Stimulated activated naive B cell treated with anti-CD40 and anti-IgM and Interleukin-4, amounts not matched to agents 10 μg/mL and 1 μg/mL and 100 μg/mL, for 72 hours (primary cell): ENCODE measurements at regions not wholly inside any gene's neighbourhood (a gene's known extent, or its start where the extent isn't known, plus 50 kb on each side); places are given as distances from the start of the nearest gene placed in this dataset.
"Not testable (repeated sequence)": the region's sequence is repeated elsewhere in the genome, so short reads cannot be mapped to it uniquely, and the experiment has no call there.

Experiments
- ATAC-seq, 2 donors: fragments of 150-1000 bp; cut with Tn5 transposase; replicated peaks; 2 replicates each; pipeline ENCODE4 v1.10.0; 2021; ENCODE audit warnings: moderate library complexity in 1 of 2
- DNase-seq: peaks from one replicate; pipeline ENCODE4 v3.0.0; 2021
- H3K27ac Mint-ChIP-seq: one replicate; pipeline ENCODE4 v1.8.0; 2022; ENCODE audit warnings: mild to moderate bottlenecking, mixed read lengths
- H3K27me3 Mint-ChIP-seq, 2 donors: one replicate each; pipeline ENCODE4 v1.8.0; 2022; ENCODE audit warnings: mixed read lengths in 2 of 2
- H3K36me3 Mint-ChIP-seq, 2 donors: one replicate each; pipeline ENCODE4 v1.8.0; 2022; ENCODE audit warnings: mixed read lengths in 2 of 2, mild to moderate bottlenecking in 1 of 2
- H3K4me1 Mint-ChIP-seq, 2 donors: one replicate each; pipeline ENCODE4 v1.8.0; 2022; ENCODE audit warnings: mixed read lengths in 2 of 2, mild to moderate bottlenecking in 1 of 2
- H3K4me3 Mint-ChIP-seq, 2 donors: one replicate each; pipeline ENCODE4 v1.8.0; 2022; ENCODE audit warnings: mild to moderate bottlenecking in 2 of 2, mixed read lengths in 2 of 2, moderate library complexity in 1 of 2
- H3K9me3 Mint-ChIP-seq, 2 donors: one replicate each; pipeline ENCODE4 v1.8.0; 2022; ENCODE audit warnings: mixed read lengths in 2 of 2, mild to moderate bottlenecking in 1 of 2

DNA sequence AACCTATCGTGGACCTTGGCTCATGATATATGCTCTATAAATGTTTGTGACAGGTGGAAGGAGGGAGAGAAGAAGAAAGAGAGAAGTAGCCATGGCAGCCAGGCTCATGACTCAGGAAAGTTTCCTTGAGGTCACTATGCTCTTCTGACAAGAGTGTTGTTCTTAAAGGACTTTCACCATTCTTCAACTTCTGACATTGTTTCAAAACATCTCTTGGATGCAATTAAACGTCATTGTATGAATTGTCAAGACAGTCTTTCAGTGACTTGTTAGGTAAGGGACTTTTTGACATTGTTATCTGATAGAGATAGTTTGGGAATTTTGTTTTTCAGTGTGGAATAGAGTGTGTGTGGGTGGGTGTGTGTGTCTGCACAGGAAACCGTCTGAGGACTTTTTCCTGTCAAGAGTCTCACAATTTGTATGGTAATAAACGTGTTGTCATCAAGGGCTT, 617.0 kb downstream of the MID1IP1 start:
- ATAC-seq: no peak

DNA sequence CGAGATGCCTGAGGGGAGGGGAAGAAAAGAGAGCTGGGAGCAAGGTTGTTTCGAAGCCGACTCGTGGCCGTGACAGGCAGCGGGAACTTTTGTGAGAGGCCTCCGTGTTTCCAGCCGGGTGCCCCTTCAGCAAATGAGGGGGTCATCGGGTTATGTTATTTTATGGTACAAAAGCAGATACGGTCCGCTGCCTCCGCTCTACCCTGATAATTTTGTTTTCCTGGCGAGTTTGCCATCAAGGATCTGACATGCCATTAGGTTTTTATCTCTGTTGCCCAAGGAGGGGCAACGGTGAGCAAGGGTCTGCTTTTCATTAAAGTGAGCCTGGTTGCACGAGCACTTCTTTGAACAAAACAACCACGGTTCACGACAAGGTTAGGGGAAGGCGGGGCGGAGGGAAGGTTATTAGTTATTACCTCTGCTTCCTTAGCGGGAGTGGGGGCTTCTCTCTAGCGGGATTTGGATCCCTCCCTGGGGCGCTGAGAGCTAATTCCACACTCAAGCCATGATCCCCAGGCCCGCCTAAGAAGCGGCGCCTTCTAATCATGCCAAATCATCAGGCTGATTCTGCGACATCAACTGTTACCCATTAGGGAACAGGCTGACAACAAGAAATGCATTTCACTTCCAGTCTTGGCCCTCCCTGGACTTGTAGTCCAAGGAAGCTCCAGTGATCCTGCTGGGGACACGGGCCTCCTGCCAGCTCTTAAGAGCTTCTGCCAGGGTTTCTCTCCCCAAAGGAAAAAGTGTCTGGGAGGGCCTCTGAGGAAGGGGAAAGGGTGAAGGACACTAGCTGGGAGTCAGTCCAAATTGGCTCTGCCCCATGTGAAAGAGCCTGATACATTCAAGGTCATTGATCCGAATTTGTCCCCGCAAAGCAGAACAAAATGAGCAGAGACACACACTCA, 617.7 kb downstream of the MID1IP1 start:
- Mint-ChIP-seq H3K36me3 (peaks cover 3 to 5% of the 10 kb centered on the region in 2 donors), H3K9me3 (peaks cover 2 to 11% of the 10 kb centered on the region in 2 donors), H3K27me3 (peaks cover 0 to 4% of the 10 kb centered on the region in 2 donors), H3K4me3 (no peak overlapping the region), H3K4me1 (peaks cover 13 to 35% of the 10 kb centered on the region in 2 donors), H3K27ac (peak overlapping the region; percentile 56)
- no peak for ATAC-seq
- DNase-seq: no peak

More for the DNA sequence above, 617.0 kb downstream of the MID1IP1 start:
- H3K27me3 Mint-ChIP-seq: peaks cover 0 to 8% of the 10 kb centered on the region in 2 donors
- peaks cover 2 to 14% of the 10 kb centered on the region in 2 donors for H3K9me3 Mint-ChIP-seq
- H3K4me1 Mint-ChIP-seq: peaks cover 13 to 33% of the 10 kb centered on the region in 2 donors
- H3K4me3 Mint-ChIP-seq: no peak overlapping the region
- peaks cover 3 to 5% of the 10 kb centered on the region in 2 donors for H3K36me3 Mint-ChIP-seq
- no peak for DNase-seq
- H3K27ac Mint-ChIP-seq: peak overlapping the region; percentile 56

DNA sequence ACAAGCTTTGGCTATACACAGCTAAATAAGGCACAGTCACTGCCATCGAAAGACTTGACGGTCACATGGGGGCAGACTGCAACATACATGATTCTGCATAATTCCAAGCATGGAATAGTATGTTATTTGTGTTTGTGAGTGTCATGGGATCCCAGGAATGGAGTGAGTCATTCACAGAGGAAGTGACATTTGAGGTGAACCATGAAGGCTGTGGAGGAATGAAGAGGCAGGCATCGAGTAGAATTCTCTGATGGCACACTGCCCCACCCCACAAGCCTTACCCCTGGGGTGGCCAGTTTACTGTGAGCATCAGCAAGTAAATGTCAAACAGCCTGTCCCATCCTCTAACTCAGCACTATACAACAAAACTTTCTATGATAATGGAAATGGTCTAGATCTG, 619.7 kb downstream of the MID1IP1 start:
- Mint-ChIP-seq H3K27me3 (peaks cover 0 to 7% of the 10 kb centered on the region in 2 donors), H3K27ac (no peak overlapping the region), H3K4me3 (no peak overlapping the region), H3K36me3 (peaks cover 5% of the 10 kb centered on the region in 2 donors), H3K4me1 (peaks cover 15 to 40% of the 10 kb centered on the region in 2 donors), H3K9me3 (peaks cover 2 to 11% of the 10 kb centered on the region in 2 donors)
- ATAC-seq (no peak), DNase-seq (no peak)

DNA sequence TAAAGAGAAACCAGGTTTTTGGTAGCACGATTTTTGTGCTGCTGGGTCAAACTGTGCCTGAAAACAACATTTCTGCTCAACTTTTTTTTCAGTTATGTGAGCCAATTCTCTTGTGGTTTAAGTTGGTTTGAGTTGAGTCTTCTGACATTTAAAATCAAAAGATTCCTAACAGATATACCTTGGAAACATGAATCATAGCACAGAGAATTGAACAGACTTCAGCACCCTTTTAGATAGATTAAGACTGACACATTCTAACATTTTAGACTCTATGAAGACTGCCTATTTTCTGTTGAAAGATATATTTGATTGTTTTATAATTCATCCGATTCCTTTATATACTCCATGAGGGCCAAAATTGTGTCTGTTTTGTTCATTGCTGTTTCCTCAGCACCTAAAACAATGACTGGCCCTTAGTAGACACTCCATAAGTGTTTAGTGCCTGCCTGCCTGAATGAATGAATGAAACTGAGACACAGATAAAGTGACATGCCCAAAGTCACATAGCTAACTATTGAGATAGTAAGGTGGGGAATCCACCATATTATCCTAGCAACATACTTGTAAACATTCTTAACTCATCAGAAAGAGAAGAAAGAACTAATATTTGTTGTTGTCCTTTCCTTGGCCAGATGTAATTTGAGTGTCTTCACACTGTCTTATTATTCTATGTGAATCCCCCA, 624.0 kb downstream of the MID1IP1 start:
- H3K27me3 Mint-ChIP-seq: peaks cover 0 to 3% of the 10 kb centered on the region in 2 donors
- H3K36me3 Mint-ChIP-seq: peaks cover 0 to 1% of the 10 kb centered on the region in 2 donors
- no peak overlapping the region for H3K4me3 Mint-ChIP-seq
- DNase-seq (no peak), ATAC-seq (no peak)
- no peak overlapping the region for H3K27ac Mint-ChIP-seq
- peaks cover 9 to 26% of the 10 kb centered on the region in 2 donors for H3K4me1 Mint-ChIP-seq
- H3K9me3 Mint-ChIP-seq: peaks cover 0 to 3% of the 10 kb centered on the region in 2 donors

DNA sequence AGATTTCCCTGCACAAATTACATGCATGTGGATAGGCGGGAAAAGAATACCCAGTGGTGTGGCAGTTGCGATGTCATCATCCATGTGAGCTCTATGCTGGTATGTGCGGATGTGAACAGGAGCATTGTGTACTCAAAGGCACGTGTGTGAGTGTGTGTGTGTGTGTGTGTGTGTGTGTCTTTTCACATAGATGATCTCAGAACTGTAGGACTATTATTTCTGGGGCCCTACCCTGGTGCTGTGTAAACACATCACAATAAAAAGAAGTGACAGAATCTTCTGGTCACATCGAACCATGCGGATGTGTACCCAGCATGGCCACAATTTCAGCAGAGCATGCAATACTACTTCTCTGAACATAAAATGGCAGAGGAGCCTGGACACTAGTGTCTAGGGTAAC, 624.8 kb downstream of the MID1IP1 start:
- peaks cover 9 to 27% of the 10 kb centered on the region in 2 donors for H3K4me1 Mint-ChIP-seq
- DNase-seq (no peak), ATAC-seq (no peak)
- peaks cover 0 to 3% of the 10 kb centered on the region in 2 donors for H3K9me3 Mint-ChIP-seq
- H3K4me3 Mint-ChIP-seq: no peak overlapping the region
- peaks cover 0 to 3% of the 10 kb centered on the region in 2 donors for H3K27me3 Mint-ChIP-seq
- peaks cover 0 to 1% of the 10 kb centered on the region in 2 donors for H3K36me3 Mint-ChIP-seq
- H3K27ac Mint-ChIP-seq: no peak overlapping the region

DNA sequence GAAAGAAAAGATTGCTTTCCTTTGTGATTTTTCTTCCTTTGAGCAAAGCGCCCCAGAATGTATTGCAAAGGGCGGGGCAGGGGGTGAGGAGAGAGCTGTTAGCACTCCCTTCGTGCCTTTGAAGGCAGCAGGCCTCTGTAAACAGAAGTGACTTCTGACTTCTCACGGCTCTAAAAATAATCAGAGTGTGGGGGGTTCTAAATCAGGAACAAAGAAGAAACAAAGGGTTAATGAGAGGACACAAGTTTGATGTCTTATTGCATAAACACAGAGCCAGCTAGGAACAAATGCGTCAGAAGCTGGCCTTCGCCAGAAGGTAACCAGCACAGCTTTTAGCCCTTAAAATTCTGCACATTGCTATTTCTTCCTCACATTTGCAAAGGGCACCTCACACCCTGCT, 626.2 kb downstream of the MID1IP1 start:
- no peak overlapping the region for H3K4me3 Mint-ChIP-seq
- H3K9me3 Mint-ChIP-seq: peaks cover 0 to under 1% of the 10 kb centered on the region in 2 donors
- H3K36me3 Mint-ChIP-seq: peaks cover 0 to 1% of the 10 kb centered on the region in 2 donors
- H3K27ac Mint-ChIP-seq: no peak overlapping the region
- H3K27me3 Mint-ChIP-seq: peaks cover 0 to 7% of the 10 kb centered on the region in 2 donors
- ATAC-seq: no peak
- peaks cover 12 to 38% of the 10 kb centered on the region in 2 donors for H3K4me1 Mint-ChIP-seq
- no peak for DNase-seq

DNA sequence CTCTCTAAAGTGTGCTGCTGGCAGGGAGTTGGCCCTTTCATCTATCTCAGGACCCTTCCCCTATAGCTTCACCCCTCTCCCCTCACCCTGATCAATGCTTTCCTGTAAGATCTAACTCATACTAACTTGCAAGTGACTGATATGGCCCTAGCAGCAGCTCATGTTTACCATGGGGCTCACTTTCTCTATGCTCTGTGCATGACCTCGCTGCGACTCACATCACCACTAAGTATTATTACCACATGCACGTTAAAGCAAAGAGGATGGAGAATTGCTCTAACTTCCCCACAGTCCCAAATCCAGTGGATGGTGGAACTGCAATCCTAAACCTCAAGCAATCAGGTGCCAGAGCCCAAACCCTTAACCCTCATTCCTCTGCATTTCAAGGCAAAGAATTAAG, 626.6 kb downstream of the MID1IP1 start:
- DNase-seq (no peak), ATAC-seq (no peak)
- H3K27me3 Mint-ChIP-seq: peaks cover 0 to 7% of the 10 kb centered on the region in 2 donors
- H3K9me3 Mint-ChIP-seq: no peaks in the 10 kb centered on the region
- H3K27ac Mint-ChIP-seq: no peak overlapping the region
- H3K4me3 Mint-ChIP-seq: no peak overlapping the region
- H3K4me1 Mint-ChIP-seq: peaks cover 12 to 38% of the 10 kb centered on the region in 2 donors
- H3K36me3 Mint-ChIP-seq: peaks cover 0 to 1% of the 10 kb centered on the region in 2 donors

DNA sequence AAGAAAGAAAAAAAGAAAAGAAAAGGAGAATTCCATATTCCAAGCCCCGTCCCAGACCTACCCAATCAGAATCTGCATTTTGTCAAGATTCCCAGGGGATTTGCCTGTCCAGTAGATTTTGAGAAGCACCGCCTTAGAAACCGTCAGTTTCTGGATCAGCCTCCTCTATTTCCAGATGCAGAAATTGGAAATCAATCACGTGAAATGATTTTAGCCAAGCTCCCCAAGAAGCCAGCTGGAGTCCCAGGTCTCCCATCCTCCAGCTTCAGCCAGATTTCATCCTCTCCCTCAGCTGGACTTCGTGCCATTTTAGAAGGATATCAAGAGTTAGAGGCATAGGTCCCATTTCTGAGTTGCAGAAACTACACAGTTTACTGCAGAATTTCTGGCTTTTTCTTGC, 629.3 kb downstream of the MID1IP1 start:
- no peak overlapping the region for H3K27ac Mint-ChIP-seq
- ATAC-seq (no peak), DNase-seq (no peak)
- peaks cover 4 to 6% of the 10 kb centered on the region in 2 donors for H3K9me3 Mint-ChIP-seq
- peaks cover 6 to 7% of the 10 kb centered on the region in 2 donors for H3K36me3 Mint-ChIP-seq
- H3K4me3 Mint-ChIP-seq: no peak overlapping the region
- peaks cover 18 to 33% of the 10 kb centered on the region in 2 donors for H3K4me1 Mint-ChIP-seq
- peaks cover 0 to 7% of the 10 kb centered on the region in 2 donors for H3K27me3 Mint-ChIP-seq

DNA sequence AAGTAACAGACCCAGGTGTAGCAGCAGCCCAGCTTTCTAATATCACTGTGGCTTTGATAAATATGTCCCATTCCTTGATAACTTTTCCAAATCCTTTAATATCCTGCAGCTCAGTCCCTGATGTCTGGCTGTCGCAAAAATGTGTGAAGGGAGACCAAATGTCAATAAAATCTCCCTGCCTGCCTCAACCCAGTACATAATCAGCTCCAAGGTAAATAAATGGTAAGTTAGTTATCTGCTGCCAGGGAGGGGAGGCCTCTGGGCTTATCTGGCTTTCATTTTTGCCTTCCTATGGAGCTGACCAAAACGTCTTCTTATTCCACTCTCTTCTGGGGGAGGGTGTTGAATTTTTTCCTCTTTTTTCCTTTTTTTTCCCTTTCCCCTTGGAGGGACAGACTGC, 630.6 kb downstream of the MID1IP1 start:
- H3K4me1 Mint-ChIP-seq: peaks cover 23 to 41% of the 10 kb centered on the region in 2 donors
- H3K27me3 Mint-ChIP-seq: peaks cover 0 to 7% of the 10 kb centered on the region in 2 donors
- H3K9me3 Mint-ChIP-seq: peaks cover 6 to 7% of the 10 kb centered on the region in 2 donors
- ATAC-seq (no peak), DNase-seq (no peak)
- H3K27ac Mint-ChIP-seq: no peak overlapping the region
- H3K4me3 Mint-ChIP-seq: no peak overlapping the region
- peaks cover 6 to 9% of the 10 kb centered on the region in 2 donors for H3K36me3 Mint-ChIP-seq

DNA sequence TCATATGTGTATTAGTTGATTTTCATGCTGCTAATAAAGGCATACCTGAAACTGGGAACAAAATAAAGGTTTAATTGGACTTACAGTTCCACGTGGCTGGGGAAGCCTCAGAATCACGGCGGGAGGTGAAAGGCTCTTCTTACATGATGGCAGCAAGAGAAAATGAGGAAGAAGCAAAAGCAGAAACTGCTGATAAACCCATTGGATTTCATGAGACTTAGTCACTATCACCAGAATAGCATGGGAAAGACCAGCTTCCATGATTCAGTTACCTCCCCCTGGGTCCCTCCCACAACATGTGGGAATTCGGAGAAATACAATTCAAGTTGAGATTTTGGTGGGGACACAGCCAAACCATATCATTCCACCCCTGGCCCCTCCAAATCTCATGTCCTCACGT, 633.4 kb downstream of the MID1IP1 start:
- Mint-ChIP-seq H3K27ac (peak overlapping the region; percentile 74), H3K4me1 (peaks cover 22 to 42% of the 10 kb centered on the region in 2 donors)
- not testable (repeated sequence) for H3K36me3 Mint-ChIP-seq, H3K9me3 Mint-ChIP-seq, H3K4me3 Mint-ChIP-seq, ATAC-seq, DNase-seq, H3K27me3 Mint-ChIP-seq

DNA sequence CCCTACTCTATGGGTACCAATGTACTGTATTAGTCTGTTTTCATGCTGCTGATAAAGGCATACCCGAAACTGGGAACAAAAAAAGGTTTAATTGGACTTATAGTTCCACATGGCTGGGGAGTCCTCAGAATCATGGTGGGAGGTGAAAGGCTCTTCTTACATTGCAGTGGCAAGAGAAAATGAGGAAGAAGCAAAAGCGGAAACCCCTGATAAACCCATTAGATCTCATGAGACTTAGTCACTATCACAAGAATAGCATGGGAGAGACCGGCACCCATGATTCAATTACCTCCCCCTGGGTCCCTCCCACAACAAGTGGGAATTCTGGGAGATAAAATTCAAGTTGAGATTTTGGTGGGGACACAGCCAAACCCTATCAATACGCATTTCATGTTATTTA, 635.3 kb downstream of the MID1IP1 start:
- not testable (repeated sequence) for H3K9me3 Mint-ChIP-seq, DNase-seq, H3K36me3 Mint-ChIP-seq, ATAC-seq
- Mint-ChIP-seq H3K4me1 (peaks cover 29 to 56% of the 10 kb centered on the region in 2 donors), H3K4me3 (peak overlapping the region in 1 of 2 donors; percentile 25), H3K27me3 (peaks cover 0 to 12% of the 10 kb centered on the region in 2 donors), H3K27ac (peak overlapping the region; percentile 86)

DNA sequence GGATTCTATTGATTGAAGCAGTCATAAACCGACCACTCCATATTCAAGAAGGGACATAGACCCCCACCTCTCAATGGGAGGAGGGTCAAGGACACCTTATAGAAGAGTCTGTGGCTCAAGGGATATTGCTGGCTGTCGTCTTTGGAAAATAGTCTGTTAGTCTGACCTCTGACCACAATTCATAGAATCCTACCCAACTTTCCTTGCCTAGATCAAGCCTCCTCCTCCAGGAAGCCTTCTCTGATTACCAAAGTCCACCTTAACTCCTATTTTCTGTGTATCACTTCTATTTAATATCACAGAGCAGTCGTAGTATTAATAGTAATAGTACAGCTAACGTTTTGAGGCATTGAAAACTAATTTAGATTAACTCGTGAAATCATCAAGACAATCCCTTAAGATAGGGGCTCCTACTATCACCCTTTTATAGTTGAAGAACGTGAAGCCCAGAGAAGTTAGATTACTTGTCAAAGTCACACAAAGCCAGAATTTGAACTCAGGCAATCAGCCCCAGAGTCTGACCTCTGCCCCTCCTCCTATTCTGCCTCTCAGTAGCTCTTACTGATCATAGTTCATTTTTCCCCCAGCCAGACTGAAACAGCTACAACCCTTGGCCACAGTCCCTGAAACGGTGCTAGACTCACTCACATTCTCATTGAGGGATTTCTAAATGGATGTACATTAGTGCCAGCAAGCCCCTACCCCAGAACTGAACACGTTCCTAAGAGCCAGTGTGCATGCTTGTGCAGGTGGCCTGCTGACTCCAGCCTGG, 636.6 kb downstream of the MID1IP1 start:
- Mint-ChIP-seq H3K36me3 (peaks cover 6 to 9% of the 10 kb centered on the region in 2 donors), H3K27me3 (peaks cover 0 to 8% of the 10 kb centered on the region in 2 donors), H3K9me3 (peaks cover 6 to 7% of the 10 kb centered on the region in 2 donors), H3K27ac (peak overlapping the region; percentile 53), H3K4me1 (peaks cover 36 to 60% of the 10 kb centered on the region in 2 donors), H3K4me3 (peak overlapping the region in 1 of 2 donors; percentile 43)
- DNase-seq (no peak), ATAC-seq (no peak)

DNA sequence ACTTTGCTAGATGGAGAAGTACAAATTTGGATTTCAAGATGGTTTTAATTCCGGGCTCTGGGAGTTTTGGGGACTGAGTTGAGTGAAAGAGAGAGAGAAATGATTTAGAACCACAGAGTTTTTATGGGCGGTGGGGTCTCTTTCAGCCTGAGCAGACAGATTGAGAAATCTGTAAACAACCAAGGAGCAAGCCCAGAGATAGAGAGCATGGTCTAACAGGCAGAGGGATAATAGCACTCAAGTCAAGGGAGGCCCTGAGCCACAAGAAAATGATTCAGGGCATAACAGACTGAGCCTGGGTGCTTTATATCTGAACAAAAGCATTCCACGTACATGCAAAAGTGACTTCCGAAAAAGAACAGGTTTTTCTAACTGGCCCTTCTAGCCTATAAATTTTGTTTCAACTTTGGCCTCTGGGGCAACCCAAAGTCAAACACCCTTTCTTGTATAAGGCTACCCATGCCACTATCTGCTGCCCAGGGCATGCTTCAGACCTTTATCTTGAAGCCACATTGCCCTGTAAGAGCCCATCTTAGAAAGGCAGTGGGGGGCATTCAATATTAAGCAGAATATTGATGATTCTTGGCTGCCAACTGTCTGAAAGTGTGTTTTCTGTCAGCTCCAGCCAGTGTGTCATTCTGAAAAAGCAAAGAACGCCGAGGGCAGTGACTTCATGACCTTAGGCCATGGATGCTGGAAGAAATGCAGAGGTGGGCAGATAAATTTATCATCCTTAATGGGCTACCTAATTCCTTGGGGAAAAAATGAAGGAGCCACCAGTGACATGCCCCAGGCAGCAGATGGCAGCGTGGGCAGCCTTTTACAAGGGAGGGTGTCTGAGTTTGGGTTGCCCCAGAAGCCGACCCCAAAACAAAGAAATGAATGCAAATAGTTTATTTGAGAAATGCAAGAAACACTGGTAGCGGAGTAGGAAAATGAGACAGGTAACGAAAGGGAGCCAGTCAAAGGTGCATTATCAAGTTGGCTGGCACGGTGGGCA, 637.6 kb downstream of the MID1IP1 start:
- Mint-ChIP-seq H3K36me3 (peaks cover 3 to 4% of the 10 kb centered on the region in 2 donors), H3K4me1 (peaks cover 32 to 66% of the 10 kb centered on the region in 2 donors)

More for the DNA sequence above, 637.6 kb downstream of the MID1IP1 start:
- Mint-ChIP-seq H3K27ac (peak overlapping the region; percentile 68), H3K4me3 (no peak overlapping the region), H3K9me3 (peaks cover 3 to 5% of the 10 kb centered on the region in 2 donors), H3K27me3 (peaks cover 0 to 8% of the 10 kb centered on the region in 2 donors)
- no peak for ATAC-seq
- DNase-seq: no peak
